H9 (cell line): ENCODE measurements at regions not wholly inside any gene's neighbourhood (a gene's known extent, or its start where the extent isn't known, plus 50 kb on each side); places are given as distances from the start of the nearest gene placed in this dataset.

Source experiments
- DNase-seq: peaks from one replicate; pipeline ENCODE4 v3.0.0-alpha.2; 2017
- H2AFZ ChIP-seq: one replicate; pipeline ENCODE4 v1.6.1; 2013; ENCODE audit warnings: mild to moderate bottlenecking, low read length, control low read depth, moderate library complexity
- H2AK5ac ChIP-seq: 2 replicates; pipeline ENCODE4 v1.6.1; 2013; ENCODE audit warnings: low read length, control low read depth, mixed read lengths; ENCODE audit not compliant: insufficient read length
- H2BK120ac ChIP-seq: one replicate; pipeline ENCODE4 v1.6.1; 2013; ENCODE audit warnings: low read depth, mild to moderate bottlenecking, low read length, control low read depth, inconsistent platforms; ENCODE audit not compliant: poor library complexity, severe bottlenecking
- H2BK12ac ChIP-seq: 2 replicates; pipeline ENCODE4 v1.6.1; 2013; ENCODE audit warnings: low read length, control low read depth, mixed read lengths, low read depth; ENCODE audit not compliant: insufficient read length
- H2BK15ac ChIP-seq: 2 replicates; pipeline ENCODE4 v1.6.1; 2013; ENCODE audit warnings: low read depth, low read length, control low read depth
- H2BK20ac ChIP-seq: one replicate; pipeline ENCODE4 v1.6.1; 2013; ENCODE audit warnings: low read depth, mild to moderate bottlenecking, low read length, control low read depth, inconsistent platforms; ENCODE audit not compliant: poor library complexity, severe bottlenecking
- H2BK5ac ChIP-seq: 2 replicates; pipeline ENCODE4 v1.6.1; 2013; ENCODE audit warnings: low read length, control low read depth, mixed read lengths; ENCODE audit not compliant: insufficient read length
- H3K14ac ChIP-seq: 2 replicates; pipeline ENCODE4 v1.6.1; 2013; ENCODE audit warnings: low read length, control low read depth; ENCODE audit not compliant: insufficient read depth
- H3K18ac ChIP-seq: 2 replicates; pipeline ENCODE4 v1.6.1; 2013; ENCODE audit warnings: low read depth, mild to moderate bottlenecking, mixed read lengths, low read length, control low read depth; ENCODE audit not compliant: insufficient read length
- H3K23ac ChIP-seq: 2 replicates; pipeline ENCODE4 v1.6.1; 2013; ENCODE audit warnings: low read length, control low read depth, mixed read lengths, low read depth; ENCODE audit not compliant: insufficient read length
- H3K23me2 ChIP-seq: 2 replicates; pipeline ENCODE4 v1.6.1; 2013; ENCODE audit warnings: low read depth, mild to moderate bottlenecking, mixed read lengths, low read length, control low read depth; ENCODE audit not compliant: insufficient read length, poor library complexity, severe bottlenecking
- H3K27ac ChIP-seq: 2 replicates; pipeline ENCODE4 v1.5.1; 2013; ENCODE audit warnings: low read length, control low read depth, mixed read lengths, low read depth; ENCODE audit not compliant: insufficient read length
- H3K27me3 ChIP-seq: 2 replicates; pipeline ENCODE4 v1.6.1; 2013; ENCODE audit warnings: low read length, control low read depth, inconsistent platforms; ENCODE audit not compliant: insufficient read depth
- H3K4ac ChIP-seq: 2 replicates; pipeline ENCODE4 v1.6.1; 2013; ENCODE audit warnings: low read depth, mild to moderate bottlenecking, control low read depth, inconsistent platforms, low read length, moderate library complexity
- H3K4me1 ChIP-seq: 2 replicates; pipeline ENCODE4 v1.6.1; 2013; ENCODE audit warnings: low read length, control low read depth, inconsistent platforms; ENCODE audit not compliant: insufficient read depth
- H3K4me2 ChIP-seq: 2 replicates; pipeline ENCODE4 v1.6.1; 2013; ENCODE audit warnings: low read length, control low read depth, mixed read lengths; ENCODE audit not compliant: insufficient read length, insufficient read depth
- H3K56ac ChIP-seq: 2 replicates; pipeline ENCODE4 v1.6.1; 2013; ENCODE audit warnings: low read depth, mild to moderate bottlenecking, mixed read lengths, low read length, control low read depth; ENCODE audit not compliant: insufficient read length
- H3K79me1 ChIP-seq: 2 replicates; pipeline ENCODE4 v1.6.1; 2013; ENCODE audit warnings: low read depth, mild to moderate bottlenecking, moderate library complexity, low read length, control low read depth, inconsistent platforms; ENCODE audit not compliant: insufficient read depth, poor library complexity, severe bottlenecking
- H3K79me2 ChIP-seq: 2 replicates; pipeline ENCODE4 v1.6.1; 2013; ENCODE audit warnings: low read length, control low read depth, inconsistent platforms; ENCODE audit not compliant: insufficient read depth
- H3K9ac ChIP-seq: 2 replicates; pipeline ENCODE4 v1.6.1; 2013; ENCODE audit warnings: low read length, control low read depth, mixed read lengths; ENCODE audit not compliant: insufficient read length; ENCODE audit errors: extremely low read depth
- H3K9me3 ChIP-seq: one replicate; pipeline ENCODE4 v1.6.1; 2013; ENCODE audit warnings: low read depth, low read length, inconsistent platforms; ENCODE audit not compliant: control insufficient read depth
- H3T11ph ChIP-seq: one replicate; pipeline ENCODE4 v1.6.1; 2013; ENCODE audit warnings: mild to moderate bottlenecking, low read length, control low read depth, inconsistent platforms
- H4K20me1 ChIP-seq: one replicate; pipeline ENCODE4 v1.6.1; 2013; ENCODE audit not compliant: control insufficient read depth, insufficient read length, insufficient read depth
- H4K5ac ChIP-seq: 2 replicates; pipeline ENCODE4 v1.6.1; 2013; ENCODE audit warnings: low read depth, mild to moderate bottlenecking, mixed read lengths, low read length, control low read depth; ENCODE audit not compliant: insufficient read length
- H4K8ac ChIP-seq: replicated peaks from 2 replicates; pipeline ENCODE4 v1.6.1; 2013; ENCODE audit warnings: low read length, control low read depth, mixed read lengths, low read depth; ENCODE audit not compliant: insufficient read length
- H4K91ac ChIP-seq: 2 replicates; pipeline ENCODE4 v1.6.1; 2013; ENCODE audit warnings: low read depth, mild to moderate bottlenecking, moderate library complexity, mixed read lengths, low read length, control low read depth; ENCODE audit not compliant: insufficient read length
- H3K27ac Mint-ChIP-seq, 3 experiments: 2 replicates in 2 of 3; 3 replicates in 1 of 3; pipeline ENCODE4 v1.8.0; 2020 to 2021; ENCODE audit warnings: mixed read lengths in 3 of 3, mild to moderate bottlenecking in 1 of 3, moderate library complexity in 1 of 3
- H3K27me3 Mint-ChIP-seq: 2 replicates; pipeline ENCODE4 v1.8.0; 2021; ENCODE audit warnings: low read depth, mild to moderate bottlenecking, moderate library complexity, mixed read lengths
- H3K36me3 Mint-ChIP-seq, 3 experiments: 2 replicates in 2 of 3; 3 replicates in 1 of 3; pipeline ENCODE4 v1.8.0; 2020 to 2021; ENCODE audit warnings: low read depth in 3 of 3, mixed read lengths in 3 of 3; ENCODE audit not compliant: insufficient read depth in 1 of 3
- H3K4me1 Mint-ChIP-seq, 2 experiments: 2 replicates each; pipeline ENCODE4 v1.8.0; 2020; ENCODE audit warnings: mixed read lengths in 2 of 2
- H3K4me3 Mint-ChIP-seq, 2 experiments: 2 replicates in 1 of 2; 3 replicates in 1 of 2; pipeline ENCODE4 v1.8.0; 2020 to 2021; ENCODE audit warnings: mild to moderate bottlenecking in 2 of 2, mixed read lengths in 2 of 2, moderate library complexity in 1 of 2
- H3K9me3 Mint-ChIP-seq, 2 experiments: 2 replicates in 1 of 2; 3 replicates in 1 of 2; pipeline ENCODE4 v1.8.0; 2020; ENCODE audit warnings: mild to moderate bottlenecking in 2 of 2, mixed read lengths in 2 of 2, moderate library complexity in 1 of 2
- CTCF ChIP-seq: fragments of 200-600 bp; sonication (generic); conservative IDR thresholded peaks from 3 replicates; pipeline ENCODE4 v1.8.0; 2021; ENCODE audit warnings: antibody characterized with exemption, mild to moderate bottlenecking
- WGBS: extraction: QIAGEN DNeasy Blood & Tissue Kit; methylation state at CpG from one replicate; pipeline ENCODE4 v1.1.7; 2013; ENCODE audit warnings: missing lambda C conversion rate, low lambda C conversion rate, mixed read lengths; ENCODE audit not compliant: insufficient read length; ENCODE audit errors: extremely low coverage; 5-methylcytosine and 5-hydroxymethylcytosine counted together

GRCh38 chr21:23874271-23874670, 1733.0 kb downstream of the MRPL39 start:
- no peak overlapping the region for H3K23ac ChIP-seq
- H3K27ac Mint-ChIP-seq, result no peak overlapping the region
- H3K23me2 ChIP-seq, result no peaks in the 10 kb centered on the region
- no peak overlapping the region for H3K9ac ChIP-seq
- H3K4ac ChIP-seq, result no peak overlapping the region
- H4K91ac ChIP-seq, result no peak overlapping the region
- H3T11ph ChIP-seq, result no peak overlapping the region
- no peak overlapping the region for H3K27ac ChIP-seq
- H4K5ac ChIP-seq, result no peak overlapping the region
- no peak overlapping the region for H2AFZ ChIP-seq
- H3K79me1 ChIP-seq, result no peaks in the 10 kb centered on the region
- no peak overlapping the region for H2BK15ac ChIP-seq
- no peak for DNase-seq
- H2BK5ac ChIP-seq, result no peak overlapping the region
- H3K4me1 Mint-ChIP-seq, result no peaks in the 10 kb centered on the region
- no peaks in the 10 kb centered on the region for H3K9me3 ChIP-seq
- no peak overlapping the region for H3K4me3 Mint-ChIP-seq
- H3K27me3 ChIP-seq, result no peaks in the 10 kb centered on the region
- no peaks in the 10 kb centered on the region for H3K79me2 ChIP-seq
- H3K9me3 Mint-ChIP-seq, result peaks cover 46 to 50% of the 10 kb centered on the region in 2 experiments
- H3K27me3 Mint-ChIP-seq, result no peaks in the 10 kb centered on the region
- WGBS, result no CpG with 5 or more reads among the region's 3 CpGs
- no peak for TF ChIP-seq CTCF
- H3K14ac ChIP-seq, result no peak overlapping the region
- no peak overlapping the region for H3K56ac ChIP-seq
- H3K4me2 ChIP-seq, result no peak overlapping the region
- H2AK5ac ChIP-seq, result no peak overlapping the region
- no peak overlapping the region for H2BK20ac ChIP-seq
- peaks cover 0 to 16% (median 0%) of the 10 kb centered on the region in 3 experiments; a peak in 2 of 7 replicates for H3K36me3 Mint-ChIP-seq
- H4K8ac ChIP-seq, result no peak overlapping the region
- H4K20me1 ChIP-seq, result no peaks in the 10 kb centered on the region
- no peak overlapping the region for H2BK12ac ChIP-seq
- H3K18ac ChIP-seq, result no peak overlapping the region
- peaks cover 2% of the 10 kb centered on the region; the same call in 1 of the 2 replicates for H3K4me1 ChIP-seq
- H2BK120ac ChIP-seq, result no peak overlapping the region
